ENCODE measurements at regions not wholly inside any gene's neighbourhood (a gene's known extent, or its start where the extent isn't known, plus 50 kb on each side); places are given as distances from the start of the nearest gene placed in this dataset.
"Not testable (repeated sequence)": the region's sequence is repeated elsewhere in the genome, so short reads cannot be mapped to it uniquely, and the experiment has no call there.

GRCh38 chr16:60371591-60371990, 1637.5 kb upstream of the GOT2 start:
- DNase-seq (ENCODE audit: low read depth) = no peak

DNA sequence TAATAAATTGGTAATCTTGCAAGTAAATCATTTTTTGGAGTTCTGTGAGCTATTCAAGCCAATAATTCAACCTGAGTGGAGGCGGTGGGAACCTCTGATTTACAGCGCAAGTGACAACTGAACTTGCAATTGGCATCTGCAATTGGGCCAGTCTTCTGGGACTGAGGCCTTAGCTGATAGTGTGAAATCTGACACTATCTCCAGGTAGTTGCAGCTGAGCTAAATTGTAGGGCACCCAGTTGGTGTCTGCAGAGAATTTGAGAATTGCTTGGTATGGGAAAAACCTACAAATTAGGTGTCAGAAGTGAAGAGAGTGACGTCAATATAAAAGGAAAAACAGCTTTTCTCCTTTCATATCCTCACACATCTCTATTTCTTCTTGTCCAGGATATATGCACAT, 1633.6 kb upstream of the GOT2 start:
- DNase-seq (ENCODE audit: low read depth) = no peak

GRCh38 chr16:60363566-60363965, 1629.5 kb upstream of the GOT2 start:
- no peak for DNase-seq (ENCODE audit: low read depth)

- DNase-seq (ENCODE audit: low read depth) = not testable (repeated sequence)
Measured at GRCh38 chr16:60359866-60360265, 1625.8 kb upstream of the GOT2 start.

DNA sequence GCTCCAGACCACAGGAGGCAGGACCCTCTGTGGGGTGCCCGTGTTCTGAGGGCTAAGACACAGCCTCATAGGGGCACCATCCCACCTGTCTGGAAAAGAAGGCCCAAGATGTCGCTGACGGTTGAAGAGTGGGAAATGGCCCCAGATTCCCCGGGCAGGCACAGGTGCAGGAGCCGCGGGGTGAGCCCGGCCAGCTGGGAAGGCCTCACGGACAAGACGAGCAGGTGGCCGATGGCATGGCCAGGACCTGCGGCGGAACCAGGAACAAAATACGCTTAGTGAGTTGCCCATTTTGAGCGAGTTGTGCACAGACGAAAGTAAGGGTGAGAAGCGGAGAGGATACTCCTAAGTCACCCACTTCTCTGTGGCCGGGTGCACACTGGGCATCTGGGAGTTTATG, 1625.3 kb upstream of the GOT2 start:
- DNase-seq (ENCODE audit: low read depth) = not testable (repeated sequence)

- DNase-seq (ENCODE audit: low read depth) = not testable (repeated sequence)
Measured at GRCh38 chr16:60357876-60358522, 1623.9 kb upstream of the GOT2 start.

- no peak for DNase-seq (ENCODE audit: low read depth)
Measured at GRCh38 chr16:60346256-60346655, 1612.1 kb upstream of the GOT2 start.

DNA sequence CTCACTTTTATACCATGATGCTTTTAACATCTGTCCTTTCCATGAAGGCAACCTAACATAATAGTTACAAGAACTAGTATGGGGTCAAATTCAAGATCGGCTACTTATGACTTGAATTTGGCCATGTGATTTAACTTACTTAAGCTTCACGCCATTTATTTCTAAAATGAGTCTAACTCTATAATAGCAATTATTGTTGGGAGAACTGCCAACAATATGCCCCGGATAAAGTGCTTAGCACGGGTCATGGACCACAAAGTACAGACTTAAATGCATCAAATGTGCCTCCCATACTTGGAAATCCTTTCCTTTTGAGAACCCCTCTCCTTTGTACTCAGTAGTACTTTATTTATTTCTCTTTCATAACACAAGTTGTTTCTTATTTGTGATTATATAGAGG, 1603.6 kb upstream of the GOT2 start:
- no peak for DNase-seq (ENCODE audit: low read depth)

DNA sequence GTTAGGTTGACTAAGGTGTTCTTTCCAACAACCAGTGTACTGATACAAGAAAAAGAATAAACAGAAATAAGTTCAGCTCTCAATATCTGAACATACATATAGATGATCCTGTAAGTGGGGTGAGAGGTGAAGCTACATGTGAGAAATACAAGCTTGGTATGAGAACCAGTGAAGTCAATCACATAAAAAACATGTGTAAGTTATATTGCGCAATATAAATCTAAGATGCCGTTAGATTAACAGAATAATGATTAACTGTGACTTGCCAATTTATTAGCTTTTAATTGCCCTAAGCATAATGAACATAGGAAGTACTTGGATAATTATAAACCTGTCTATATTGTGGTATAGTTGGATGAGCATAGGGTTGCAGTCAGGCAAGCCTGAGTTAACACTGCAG, 1597.1 kb upstream of the GOT2 start:
- DNase-seq (ENCODE audit: low read depth) = no peak

DNA sequence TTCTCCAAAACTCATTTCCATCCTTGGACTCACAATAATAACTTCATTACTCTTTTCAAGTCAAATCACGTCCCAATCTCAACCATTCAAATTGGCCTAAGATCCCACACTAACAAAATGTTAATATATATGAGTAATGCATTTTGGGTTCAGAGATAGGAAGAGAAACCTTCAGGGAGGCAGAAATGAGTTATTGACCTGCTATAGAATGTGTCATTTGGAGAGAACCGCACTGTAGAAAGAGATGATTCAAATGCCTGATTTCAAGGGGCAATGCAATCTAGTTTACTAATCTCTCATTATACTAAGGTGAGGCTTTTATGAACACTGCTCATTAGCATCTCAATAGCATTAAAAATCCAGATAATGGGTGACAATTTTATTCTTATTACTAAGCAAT, 1595.0 kb upstream of the GOT2 start:
- DNase-seq (ENCODE audit: low read depth) = no peak

GRCh38 chr16:60328152-60328551, 1594.0 kb upstream of the GOT2 start:
- DNase-seq (ENCODE audit: low read depth) = no peak

- DNase-seq (ENCODE audit: low read depth) = no peak
Measured at GRCh38 chr16:60318486-60318885, 1584.4 kb upstream of the GOT2 start.

DNA sequence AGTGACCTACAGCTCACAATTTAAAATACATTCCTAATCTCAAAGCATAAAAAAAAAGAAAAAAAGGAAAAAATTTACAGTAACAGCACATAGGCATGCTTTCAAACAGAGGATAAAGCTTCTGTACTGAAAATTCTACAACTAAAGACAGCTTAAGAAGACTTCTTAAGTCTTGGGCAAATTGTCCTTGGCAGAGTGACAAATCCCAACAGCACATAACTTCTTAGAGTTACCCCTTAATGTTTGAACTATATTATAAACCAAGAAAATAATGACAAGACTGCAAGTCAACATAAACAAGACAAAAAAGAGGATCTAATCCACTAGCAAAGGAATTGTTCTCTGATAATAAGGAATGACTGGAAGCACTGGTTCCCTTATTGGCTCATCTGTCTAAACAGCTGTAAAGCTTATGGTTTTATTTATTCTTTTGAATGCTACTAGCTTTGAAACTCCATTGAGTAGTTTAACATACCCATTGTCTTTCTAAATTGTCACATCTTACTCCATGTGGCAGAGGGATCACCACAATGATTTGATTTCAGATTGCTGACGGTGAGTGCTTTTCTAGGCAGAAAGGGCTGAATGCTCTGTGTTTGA, 1576.8 kb upstream of the GOT2 start:
- DNase-seq (ENCODE audit: low read depth) = no peak

- DNase-seq (ENCODE audit: low read depth) = no peak
Measured at GRCh38 chr16:60304720-60305119, 1570.6 kb upstream of the GOT2 start.

DNA sequence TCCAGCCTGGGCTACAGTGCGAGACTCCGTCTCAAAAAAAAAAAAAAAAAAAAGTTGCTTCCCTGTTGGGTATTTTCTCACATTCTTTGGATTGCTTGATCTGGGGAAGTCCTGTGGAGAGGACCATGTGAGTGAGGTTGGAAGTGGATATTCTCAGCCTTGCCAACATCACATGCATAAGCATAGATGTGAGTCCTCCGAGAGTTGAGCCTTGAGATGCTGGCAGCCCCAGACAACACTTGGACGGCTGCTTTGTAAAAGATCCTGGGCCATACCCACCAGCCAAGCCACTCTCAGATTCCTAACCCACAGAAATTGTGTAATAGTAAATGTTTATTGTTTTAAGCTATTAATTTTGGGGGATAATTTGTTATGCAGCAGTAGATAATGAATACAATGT, 1570.0 kb upstream of the GOT2 start:
- DNase-seq (ENCODE audit: low read depth) = no peak

DNA sequence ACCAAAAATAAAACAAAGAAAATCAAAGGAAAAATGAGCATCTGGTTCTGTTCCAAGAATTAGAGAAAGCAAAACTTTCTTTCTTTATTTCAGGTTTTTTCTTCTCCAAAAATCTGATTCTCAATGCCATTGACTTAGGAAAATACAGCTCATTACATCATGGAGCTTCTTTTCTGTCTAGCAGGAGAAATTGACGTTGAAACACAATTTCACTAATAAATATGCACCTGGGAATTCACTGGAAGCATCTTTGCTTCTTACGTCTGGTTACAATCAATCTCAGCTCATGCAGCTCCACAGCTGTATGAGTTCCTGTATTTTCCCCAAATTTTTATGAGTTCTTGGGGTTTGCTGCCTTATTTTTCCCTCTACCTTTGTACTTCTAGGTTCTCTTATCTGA, 1568.6 kb upstream of the GOT2 start:
- no peak for DNase-seq (ENCODE audit: low read depth)

DNA sequence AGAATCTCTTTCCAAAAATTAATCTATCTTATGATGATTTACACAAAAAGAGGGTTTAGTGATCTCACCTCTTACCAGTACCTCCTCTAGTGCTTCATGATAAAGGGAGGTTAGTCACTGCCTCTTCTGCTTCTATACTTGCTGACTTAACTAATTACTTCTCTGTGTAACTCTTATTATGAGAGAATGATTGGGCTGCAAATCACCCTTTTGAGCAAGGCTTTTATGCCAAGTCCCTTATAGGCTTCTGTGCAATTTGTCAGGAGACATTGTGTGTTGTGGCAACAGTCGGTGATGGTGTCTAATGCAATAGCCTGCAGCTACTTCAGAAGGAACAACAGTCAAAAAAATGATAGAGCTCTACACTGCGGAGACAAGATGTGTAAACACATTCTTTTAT, 1568.1 kb upstream of the GOT2 start:
- DNase-seq (ENCODE audit: low read depth) = no peak

GRCh38 chr16:60299241-60299776, 1565.2 kb upstream of the GOT2 start:
- no peak for DNase-seq (ENCODE audit: low read depth)

DNA sequence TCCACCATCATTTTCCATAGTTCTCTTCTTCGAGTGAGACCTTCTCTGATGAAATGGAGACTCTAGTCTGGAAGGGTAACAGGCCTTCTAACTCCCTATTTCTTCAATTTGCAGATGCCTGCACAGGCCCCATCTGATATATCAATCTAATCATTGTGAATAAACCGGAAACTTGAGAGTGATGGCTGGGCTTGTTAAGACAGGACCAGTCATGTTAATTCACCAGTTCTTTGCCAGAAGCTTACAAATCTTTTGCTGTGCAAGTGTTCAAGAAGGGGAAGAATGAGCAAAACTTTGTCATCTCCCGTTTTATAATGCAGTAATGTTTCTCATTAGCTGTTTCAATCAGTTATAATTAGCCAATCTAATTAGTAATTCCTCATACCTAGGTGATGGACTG, 1561.3 kb upstream of the GOT2 start:
- no peak for DNase-seq (ENCODE audit: low read depth)

- DNase-seq (ENCODE audit: low read depth) = no peak
Measured at GRCh38 chr16:60285794-60286193, 1551.7 kb upstream of the GOT2 start.

GRCh38 chr16:60279061-60279665, 1545.0 kb upstream of the GOT2 start:
- no peak for DNase-seq (ENCODE audit: low read depth)

- no peak for DNase-seq (ENCODE audit: low read depth)
Measured at GRCh38 chr16:60274431-60275019, 1540.4 kb upstream of the GOT2 start.

- DNase-seq (ENCODE audit: low read depth) = no peak
Measured at GRCh38 chr16:60271781-60272180, 1537.7 kb upstream of the GOT2 start.
